ENCODE measurements at regions not wholly inside any gene's neighbourhood (a gene's known extent, or its start where the extent isn't known, plus 50 kb on each side); places are given as distances from the start of the nearest gene placed in this dataset.

DNA sequence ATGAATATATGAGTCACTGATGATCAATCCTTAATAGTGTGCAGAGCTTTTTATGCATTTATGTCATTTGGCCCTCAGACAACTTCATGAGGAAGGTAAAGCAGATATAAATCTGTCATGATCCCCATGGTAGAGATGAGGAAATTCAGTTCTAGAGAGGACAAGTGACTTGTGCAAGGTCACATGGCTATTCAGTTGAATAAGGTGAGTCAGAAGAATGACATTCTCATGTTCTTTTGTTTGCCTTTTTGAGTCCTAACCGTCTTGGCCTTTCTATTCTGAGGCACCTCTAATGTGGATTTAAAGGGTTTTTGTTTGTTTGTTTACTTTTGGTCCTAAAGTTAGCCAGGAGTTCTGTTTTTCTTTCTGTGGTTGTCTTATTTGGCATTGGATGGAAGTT, 116.2 kb upstream of the ELAC2 start:
- Histone ChIP-seq H2BK5ac (ENCODE audit: insufficient read length, low read length) (no peak overlapping the region), H3K9me3 (ENCODE audit: control insufficient read depth, low read depth, low read length) (peaks cover 6% of the 10 kb centered on the region), H4K8ac (replicated peaks; ENCODE audit: insufficient read length, low read depth, low read length) (no peak overlapping the region), H4K91ac (ENCODE audit: insufficient read length, low read depth, low read length) (no peak overlapping the region), H3K79me1 (ENCODE audit: insufficient read depth, low read depth, low read length, poor library complexity, severe bottlenecking) (no peaks in the 10 kb centered on the region), H4K20me1 (ENCODE audit: control insufficient read depth, insufficient read depth, insufficient read length) (no peaks in the 10 kb centered on the region), H2AK5ac (ENCODE audit: insufficient read length, low read length) (no peak overlapping the region), H3K56ac (ENCODE audit: insufficient read length, low read depth, low read length) (no peak overlapping the region), H2BK15ac (ENCODE audit: low read depth, low read length) (no peak overlapping the region), H3K4me1 (ENCODE audit: insufficient read depth, low read length) (no peaks in the 10 kb centered on the region), H3K27me3 (ENCODE audit: insufficient read depth, low read length) (no peaks in the 10 kb centered on the region), H4K5ac (ENCODE audit: insufficient read length, low read depth, low read length) (no peak overlapping the region), H3K79me2 (ENCODE audit: insufficient read depth, low read length) (no peaks in the 10 kb centered on the region), H3K18ac (ENCODE audit: insufficient read length, low read depth, low read length) (no peak overlapping the region), H3T11ph (ENCODE audit: low read length) (no peak overlapping the region), H2BK120ac (ENCODE audit: low read depth, low read length, poor library complexity, severe bottlenecking) (no peak overlapping the region), H3K4me2 (ENCODE audit: insufficient read depth, insufficient read length, low read length) (no peak overlapping the region), H2AFZ (ENCODE audit: low read length) (no peak overlapping the region), H3K23ac (ENCODE audit: insufficient read length, low read depth, low read length) (no peak overlapping the region), H3K27ac (ENCODE audit: insufficient read length, low read depth, low read length) (no peak overlapping the region), H3K23me2 (ENCODE audit: insufficient read length, low read depth, low read length, poor library complexity, severe bottlenecking) (no peaks in the 10 kb centered on the region), H2BK12ac (ENCODE audit: insufficient read length, low read depth, low read length) (no peak overlapping the region), H3K9ac (ENCODE audit: extremely low read depth, insufficient read length, low read length) (no peak overlapping the region), H2BK20ac (ENCODE audit: low read depth, low read length, poor library complexity, severe bottlenecking) (no peak overlapping the region), H3K4ac (ENCODE audit: low read depth, low read length) (no peak overlapping the region), H3K14ac (ENCODE audit: insufficient read depth, low read length) (no peak overlapping the region)
- no peaks in the 10 kb centered on the region; the same call in 1 of the 2 replicates for H3K27me3 Mint-ChIP-seq (ENCODE audit: low read depth)
- no peak overlapping the region for H3K27ac Mint-ChIP-seq
- TF ChIP-seq, protein P1, sequence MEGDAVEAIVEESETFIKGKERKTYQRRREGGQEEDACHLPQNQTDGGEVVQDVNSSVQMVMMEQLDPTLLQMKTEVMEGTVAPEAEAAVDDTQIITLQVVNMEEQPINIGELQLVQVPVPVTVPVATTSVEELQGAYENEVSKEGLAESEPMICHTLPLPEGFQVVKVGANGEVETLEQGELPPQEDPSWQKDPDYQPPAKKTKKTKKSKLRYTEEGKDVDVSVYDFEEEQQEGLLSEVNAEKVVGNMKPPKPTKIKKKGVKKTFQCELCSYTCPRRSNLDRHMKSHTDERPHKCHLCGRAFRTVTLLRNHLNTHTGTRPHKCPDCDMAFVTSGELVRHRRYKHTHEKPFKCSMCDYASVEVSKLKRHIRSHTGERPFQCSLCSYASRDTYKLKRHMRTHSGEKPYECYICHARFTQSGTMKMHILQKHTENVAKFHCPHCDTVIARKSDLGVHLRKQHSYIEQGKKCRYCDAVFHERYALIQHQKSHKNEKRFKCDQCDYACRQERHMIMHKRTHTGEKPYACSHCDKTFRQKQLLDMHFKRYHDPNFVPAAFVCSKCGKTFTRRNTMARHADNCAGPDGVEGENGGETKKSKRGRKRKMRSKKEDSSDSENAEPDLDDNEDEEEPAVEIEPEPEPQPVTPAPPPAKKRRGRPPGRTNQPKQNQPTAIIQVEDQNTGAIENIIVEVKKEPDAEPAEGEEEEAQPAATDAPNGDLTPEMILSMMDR (conservative IDR thresholded peaks at IDR 0.05) = no peak
- WGBS (ENCODE audit: extremely low coverage, insufficient read length, low lambda C conversion rate) = no CpG with 5 or more reads among the region's 1 CpG
- H3K4me1 Mint-ChIP-seq = peaks cover 17 to 21% of the 10 kb centered on the region in 2 experiments
- peaks cover 16 to 19% of the 10 kb centered on the region in 2 experiments for H3K9me3 Mint-ChIP-seq
- no peak for DNase-seq
- peaks cover 7 to 13% (median 9%) of the 10 kb centered on the region in 3 experiments for H3K36me3 Mint-ChIP-seq (ENCODE audit: insufficient read depth in 1 of 3, low read depth in 3 of 3)
- no peak overlapping the region for H3K4me3 Mint-ChIP-seq

Data from H9 (cell line).